Astrocyte of the cerebellum (primary cell): ENCODE measurements at regions not wholly inside any gene's neighbourhood (a gene's known extent, or its start where the extent isn't known, plus 50 kb on each side); places are given as distances from the start of the nearest gene placed in this dataset.

ENCODE experiments used
- DNase-seq: peaks from one replicate; pipeline ENCODE4 v3.0.0-alpha.2; 2011; ENCODE audit warnings: low read depth
- H3K4me3 ChIP-seq: 2 replicates; pipeline ENCODE4 v1.5.1; 2011; ENCODE audit warnings: mild to moderate bottlenecking, low read depth, low read length, moderate library complexity
- in situ Hi-C: cut with HindIII; loops from 2 replicates; pipeline ENCODE4 v1.10.0; 2017; ENCODE audit warnings: low sequenced_read_pairs
- TF ChIP-seq, protein P1 (sequence below): IDR thresholded peaks from 2 replicates; pipeline ENCODE4 v1.5.1; 2012; ENCODE audit warnings: low read length, low read depth, moderate library complexity, mild to moderate bottlenecking; ENCODE audit errors: missing control alignments

DNA sequence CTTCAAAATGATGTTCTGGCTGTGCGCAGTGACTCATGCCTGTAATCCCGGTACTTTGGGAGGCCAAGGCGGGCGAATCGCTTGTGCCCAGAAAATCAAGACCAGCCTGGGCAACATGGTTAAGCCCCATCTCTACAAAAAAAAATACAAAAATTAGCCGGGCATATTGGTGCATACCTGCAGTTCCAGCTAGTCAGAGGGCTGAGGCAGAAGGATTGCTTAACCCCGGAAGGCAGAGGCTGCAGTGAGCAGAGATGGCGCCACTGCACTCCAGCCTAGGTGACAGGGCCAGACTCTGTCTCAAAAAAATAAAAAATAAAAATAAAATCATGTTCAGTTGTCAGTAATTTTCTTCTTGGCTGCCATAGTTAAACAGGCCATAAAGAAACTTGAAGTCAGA lies 245.9 kb upstream of the USP15 start:
- in situ Hi-C loops = no loop called here
- no peak for DNase-seq
- no peak overlapping the region for H3K4me3 ChIP-seq
- TF ChIP-seq, protein P1, sequence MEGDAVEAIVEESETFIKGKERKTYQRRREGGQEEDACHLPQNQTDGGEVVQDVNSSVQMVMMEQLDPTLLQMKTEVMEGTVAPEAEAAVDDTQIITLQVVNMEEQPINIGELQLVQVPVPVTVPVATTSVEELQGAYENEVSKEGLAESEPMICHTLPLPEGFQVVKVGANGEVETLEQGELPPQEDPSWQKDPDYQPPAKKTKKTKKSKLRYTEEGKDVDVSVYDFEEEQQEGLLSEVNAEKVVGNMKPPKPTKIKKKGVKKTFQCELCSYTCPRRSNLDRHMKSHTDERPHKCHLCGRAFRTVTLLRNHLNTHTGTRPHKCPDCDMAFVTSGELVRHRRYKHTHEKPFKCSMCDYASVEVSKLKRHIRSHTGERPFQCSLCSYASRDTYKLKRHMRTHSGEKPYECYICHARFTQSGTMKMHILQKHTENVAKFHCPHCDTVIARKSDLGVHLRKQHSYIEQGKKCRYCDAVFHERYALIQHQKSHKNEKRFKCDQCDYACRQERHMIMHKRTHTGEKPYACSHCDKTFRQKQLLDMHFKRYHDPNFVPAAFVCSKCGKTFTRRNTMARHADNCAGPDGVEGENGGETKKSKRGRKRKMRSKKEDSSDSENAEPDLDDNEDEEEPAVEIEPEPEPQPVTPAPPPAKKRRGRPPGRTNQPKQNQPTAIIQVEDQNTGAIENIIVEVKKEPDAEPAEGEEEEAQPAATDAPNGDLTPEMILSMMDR = no peak

DNA sequence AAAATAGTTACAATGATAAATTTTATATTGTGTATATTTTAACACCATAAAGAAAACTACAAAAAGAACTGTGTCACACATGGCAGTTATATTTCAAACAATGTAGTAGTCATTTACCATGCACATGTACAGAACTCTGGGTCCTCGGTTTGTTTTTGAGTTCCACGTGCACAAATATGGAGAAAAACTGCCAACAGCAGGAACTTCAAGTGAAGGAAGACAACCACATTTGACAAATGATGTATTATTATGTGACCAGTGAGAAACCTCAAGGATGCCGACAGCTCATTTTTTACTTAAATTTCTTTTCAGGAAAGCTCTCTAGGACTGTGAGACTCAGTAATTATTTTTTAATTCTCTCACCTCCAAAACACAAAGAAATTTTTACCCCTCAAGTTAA lies 244.2 kb upstream of the USP15 start:
- no peak for DNase-seq
- in situ Hi-C loops = no loop called here

DNA sequence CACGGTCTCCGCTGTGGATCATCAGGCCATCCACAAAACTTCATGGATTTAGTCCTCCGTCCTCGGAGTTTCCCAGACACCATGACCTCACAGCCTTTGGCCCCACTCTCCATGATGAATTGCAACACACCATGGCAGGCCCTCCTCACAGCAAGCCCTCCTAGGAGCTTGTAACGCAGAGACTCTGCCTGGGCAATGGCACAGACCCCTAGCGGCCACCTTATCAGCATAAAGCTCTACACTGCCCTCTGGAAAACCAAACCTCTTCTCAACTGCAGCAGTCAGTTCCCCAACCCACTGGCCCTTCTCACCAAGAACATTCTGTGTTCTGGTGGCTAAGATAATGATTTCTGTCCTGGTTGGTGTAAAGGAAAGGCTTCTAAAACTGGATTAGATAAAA lies 238.4 kb upstream of the USP15 start:
- TF ChIP-seq, protein P1 = no peak
- no peak overlapping the region for H3K4me3 ChIP-seq
- no peak for DNase-seq
- in situ Hi-C loops = no loop called here

More for the DNA sequence above, 244.2 kb upstream of the USP15 start:
- no peak overlapping the region for H3K4me3 ChIP-seq
- TF ChIP-seq, protein P1 = no peak

DNA sequence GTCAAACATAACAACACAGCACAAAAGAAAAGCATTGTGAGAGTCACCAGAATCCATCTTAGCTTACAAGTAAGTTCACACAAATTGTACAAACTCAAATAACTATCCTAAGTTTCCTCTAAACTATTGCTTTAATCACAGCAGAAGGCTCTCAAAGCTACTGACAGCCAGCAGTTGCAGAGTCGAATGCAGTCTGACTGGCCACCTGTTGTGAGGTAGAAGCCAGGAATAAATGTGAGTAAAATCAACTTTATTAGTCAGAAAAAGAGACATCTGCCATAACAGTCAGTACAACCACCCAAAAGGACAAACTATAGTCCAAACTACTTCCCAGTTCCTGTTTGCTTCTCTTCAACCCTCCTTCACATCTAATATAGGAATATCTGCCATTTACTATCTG lies 231.7 kb upstream of the USP15 start:
- in situ Hi-C loops = no loop called here
- H3K4me3 ChIP-seq = no peak overlapping the region
- TF ChIP-seq, protein P1 = no peak
- DNase-seq = no peak

DNA sequence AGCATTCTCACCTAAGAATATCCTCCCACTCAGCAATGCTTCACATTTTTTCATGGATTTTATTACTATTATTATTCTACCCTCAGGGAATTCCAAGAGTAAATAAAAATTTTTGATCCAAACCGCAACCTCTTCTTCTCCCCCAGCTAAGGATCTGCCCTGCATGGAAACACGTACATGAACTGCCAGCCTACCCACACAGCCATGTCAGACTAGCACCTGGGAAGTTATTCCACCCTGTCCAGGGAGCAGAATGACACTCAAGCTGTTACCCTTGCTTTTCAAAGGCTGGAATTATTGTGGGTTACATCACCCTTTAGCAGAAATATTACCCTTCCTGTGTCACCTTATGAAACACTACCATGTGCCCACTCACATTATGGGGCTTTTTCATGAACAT lies 227.3 kb upstream of the USP15 start:
- DNase-seq = no peak
- TF ChIP-seq, protein P1 = no peak
- in situ Hi-C loops = no loop called here
- H3K4me3 ChIP-seq = no peak overlapping the region

DNA sequence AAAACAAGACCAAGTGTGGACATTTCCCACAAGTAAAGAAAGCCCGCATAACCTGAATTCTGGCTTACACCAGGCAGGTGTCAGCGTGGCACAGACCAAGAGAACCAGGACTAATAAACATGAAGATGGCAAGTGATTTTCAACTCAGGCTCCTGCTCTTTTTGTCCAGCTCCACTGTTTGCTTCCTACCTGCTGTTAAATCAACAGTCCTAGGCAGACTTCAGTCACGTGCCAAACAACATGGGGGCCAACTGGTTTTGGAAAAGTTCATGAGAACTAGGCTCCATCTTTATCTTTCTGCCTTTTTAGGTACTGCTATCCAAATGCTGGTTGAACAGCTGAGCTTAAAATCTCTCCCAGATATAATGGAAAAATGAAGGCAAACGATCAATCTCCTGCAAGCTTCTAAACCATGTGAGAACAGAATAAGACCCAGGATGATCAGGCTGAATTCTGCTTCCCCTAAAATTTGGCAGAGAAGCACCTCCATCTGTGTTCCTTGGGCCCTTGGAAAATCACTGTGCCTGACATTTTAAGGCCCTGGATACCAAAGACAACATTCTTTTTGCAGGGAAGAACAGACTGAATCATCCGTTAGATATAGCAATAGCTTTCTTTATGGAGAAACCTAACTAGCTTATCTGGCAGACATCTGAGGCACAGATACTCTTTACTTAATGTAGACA lies 215.6 kb upstream of the USP15 start:
- TF ChIP-seq, protein P1 = no peak
- no peak for DNase-seq
- H3K4me3 ChIP-seq = no peak overlapping the region
- in situ Hi-C loops = no loop called here

DNA sequence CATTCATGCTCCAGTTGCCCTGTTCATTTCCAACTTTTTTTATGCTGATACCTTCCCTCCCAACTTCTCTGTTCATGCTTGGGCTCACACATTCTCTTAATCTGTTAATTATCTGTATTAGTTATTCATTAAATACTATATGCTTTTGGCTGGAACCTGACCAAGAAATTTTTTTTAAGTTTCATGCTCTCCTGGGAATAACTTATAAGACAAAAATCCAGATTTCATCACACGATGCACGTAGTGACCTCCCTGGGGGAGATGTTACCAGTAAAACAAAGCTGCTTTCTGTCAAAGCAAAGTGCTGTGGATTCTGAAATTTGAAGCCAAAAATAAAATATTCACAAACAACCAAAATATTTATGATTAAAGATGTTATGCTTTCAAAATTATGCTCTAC lies 215.0 kb upstream of the USP15 start:
- TF ChIP-seq, protein P1 = no peak
- no peak for DNase-seq
- in situ Hi-C loops = no loop called here
- no peak overlapping the region for H3K4me3 ChIP-seq
